Left colon (tissue), 2 donors: ENCODE measurements at regions not wholly inside any gene's neighbourhood (a gene's known extent, or its start where the extent isn't known, plus 50 kb on each side); places are given as distances from the start of the nearest gene placed in this dataset.
"Not testable (repeated sequence)": the region's sequence is repeated elsewhere in the genome, so short reads cannot be mapped to it uniquely, and the experiment has no call there.

ENCODE experiments used
- ATAC-seq: fragments of 200-7000 bp; cut with Tn5 transposase; one replicate; pipeline ENCODE4 v1.9.1; 2020; ENCODE audit warnings: mild to moderate bottlenecking, moderate library complexity
- DNase-seq, 2 donors: peaks; one replicate each; pipeline ENCODE4 v3.0.0-alpha.2; 2020
- intact Hi-C, 2 donors: fragments of 100-400 bp; cut with DNase I in 1 of 2; cut with micrococcal nuclease in 1 of 2; formaldehyde crosslinking; loops; one replicate each; pipeline versions ENCODE4 v1.11.2 to v1.14.0; 2022; cut with DNase I, micrococcal nuclease
- donor health status: DM: no; HTN: no; CAD: no.
- donor health status: DM: yes; HTN: yes; CAD: no.

DNA sequence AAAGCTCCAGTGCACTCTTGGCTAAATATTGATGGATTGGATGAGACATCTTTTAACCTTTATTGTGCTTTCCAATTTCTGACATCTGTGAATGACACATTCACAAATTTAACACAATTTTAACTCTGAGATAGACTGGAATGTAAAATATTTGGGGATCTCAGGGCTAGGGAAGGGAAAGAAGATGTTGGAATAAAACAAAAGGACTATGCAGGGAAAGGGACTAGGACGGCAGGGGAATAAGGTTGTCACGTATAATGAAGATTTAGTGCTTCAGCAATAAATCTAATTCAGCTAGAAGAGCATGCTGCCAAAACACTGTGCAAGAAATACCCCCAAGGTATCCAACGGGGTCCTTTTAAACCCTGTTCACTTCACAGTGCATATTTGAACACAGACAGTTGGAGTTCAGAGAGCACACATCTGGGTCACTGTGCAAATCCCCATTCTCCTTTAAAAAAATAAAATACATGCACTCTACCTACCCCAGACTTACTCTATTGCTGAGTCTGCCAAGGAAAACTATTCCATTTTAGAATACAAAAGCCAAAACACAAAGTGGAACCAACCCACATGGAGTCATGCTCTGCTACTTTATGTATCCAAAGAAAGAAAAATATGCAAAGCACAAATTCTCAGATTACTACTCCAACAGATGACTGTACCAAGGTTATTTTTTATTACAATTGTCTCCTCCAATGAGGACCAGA is 151.0 kb upstream of the RSPO3 start:
- intact Hi-C loops: no loop called here
- ATAC-seq: no peak
- DNase-seq: no peak

DNA sequence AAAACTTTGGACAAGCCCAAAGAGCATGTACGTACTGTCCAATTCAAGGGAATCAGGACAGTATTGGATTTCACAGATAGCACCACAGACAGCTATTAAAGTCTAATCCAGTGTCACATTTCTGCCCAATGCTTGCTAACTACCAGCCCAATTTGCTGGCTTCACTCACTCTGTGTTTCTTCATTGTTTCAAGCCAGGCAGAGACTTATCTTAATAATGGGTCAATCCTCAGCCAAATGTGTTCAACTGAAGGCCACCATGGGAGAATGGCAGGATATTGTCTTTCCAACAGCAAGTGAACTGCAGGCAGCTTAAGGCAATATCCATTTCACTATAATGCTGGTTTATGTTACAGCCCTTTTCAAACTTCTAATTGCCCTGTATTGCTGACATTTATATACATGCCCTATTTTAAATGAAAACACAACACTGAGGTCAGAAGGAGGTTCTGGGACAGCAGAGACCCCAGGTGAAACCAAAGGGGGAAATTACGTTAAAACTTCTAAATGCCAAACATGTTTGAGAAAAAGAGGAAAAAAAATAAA is 142.1 kb upstream of the RSPO3 start:
- ATAC-seq: no peak
- intact Hi-C loops: no loop called here
- no peak for DNase-seq

- ATAC-seq (no peak), DNase-seq (no peak)
- intact Hi-C loops: no loop called here
Measured at GRCh38 chr6:126983779-126984178, 134.7 kb upstream of the RSPO3 start.

- intact Hi-C loops, DNase-seq, ATAC-seq: not testable (repeated sequence)
Measured at GRCh38 chr6:126988125-126988524, 130.3 kb upstream of the RSPO3 start.

DNA sequence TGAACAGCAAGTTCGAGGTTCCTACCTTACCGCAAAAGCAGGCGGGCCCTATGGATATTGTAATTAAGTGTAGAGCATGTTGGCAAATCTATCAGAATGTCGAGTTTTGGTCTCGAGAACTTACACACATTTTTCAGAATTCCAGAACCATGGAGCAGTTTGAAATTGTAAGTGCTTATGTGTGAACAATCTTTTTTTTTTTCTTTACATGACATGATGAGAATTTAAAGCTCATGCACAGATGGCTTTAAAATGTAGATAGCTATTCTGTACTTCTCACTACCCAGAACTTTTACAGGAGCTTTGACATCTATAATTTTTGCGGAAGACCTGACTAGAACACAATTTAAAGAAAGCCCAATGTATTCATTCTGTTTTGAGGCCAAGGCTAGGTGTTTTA is 117.8 kb upstream of the RSPO3 start:
- no peak for ATAC-seq
- DNase-seq: no peak
- intact Hi-C loops: no loop called here

DNA sequence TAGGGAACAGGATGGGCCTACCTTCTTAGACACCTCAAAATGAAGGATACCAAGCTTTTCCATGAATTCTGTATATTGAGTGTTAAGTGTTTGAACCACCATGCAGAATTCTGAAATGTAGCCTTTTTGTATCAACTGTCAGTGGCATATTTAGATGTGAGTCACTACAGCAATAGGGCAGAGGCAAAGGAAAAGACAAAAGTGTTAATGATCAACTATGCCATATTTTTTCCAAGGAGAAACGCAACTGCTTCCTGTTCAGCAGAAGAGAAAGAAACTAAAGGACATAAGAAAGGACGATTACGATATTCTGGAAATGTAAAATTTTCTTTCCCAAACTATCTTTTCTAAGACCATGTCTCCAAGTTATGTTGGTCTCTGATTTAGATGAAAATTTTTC is 104.6 kb upstream of the RSPO3 start:
- DNase-seq (no peak), ATAC-seq (peak; percentile 77)
- intact Hi-C loops: no loop called here

DNA sequence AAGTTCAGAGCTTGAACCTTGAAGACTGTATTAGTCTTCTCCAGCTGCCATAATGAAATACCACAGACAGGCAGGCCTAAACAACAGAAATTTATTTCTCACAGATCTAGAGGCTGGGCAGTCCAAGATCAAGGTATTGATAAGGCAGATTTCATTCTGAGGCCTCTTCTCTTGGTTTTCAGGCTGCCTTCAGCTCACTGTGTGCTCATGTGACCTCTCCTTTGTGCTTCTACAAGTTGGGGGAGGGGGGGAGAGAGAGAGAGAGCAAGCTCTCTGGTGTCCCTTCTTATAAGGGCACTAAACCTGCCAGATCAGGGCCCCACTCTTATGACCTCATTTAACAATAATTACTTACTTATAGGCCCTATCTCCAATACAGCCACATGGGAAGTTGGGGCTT is 102.6 kb upstream of the RSPO3 start:
- ATAC-seq: no peak
- DNase-seq: no peak
- intact Hi-C loops: no loop called here

DNA sequence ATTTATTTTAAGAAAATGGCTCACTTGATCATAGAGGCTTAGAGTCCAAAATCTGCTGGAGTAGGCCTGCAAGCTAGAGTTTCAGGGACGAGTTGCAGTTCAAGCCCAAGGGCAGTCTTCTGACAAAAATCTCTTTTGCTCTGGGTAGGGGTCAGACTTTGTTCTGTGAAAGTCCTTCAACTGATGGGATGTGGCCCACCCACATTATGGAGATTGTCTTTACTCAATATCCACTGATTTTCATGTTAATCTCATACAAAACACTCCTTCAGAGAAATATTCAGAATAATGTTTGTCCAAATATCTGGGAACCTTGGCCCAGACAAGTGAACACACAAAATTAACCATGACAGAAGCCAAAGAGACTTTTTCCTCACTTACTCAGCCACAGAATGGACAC is 98.6 kb upstream of the RSPO3 start:
- DNase-seq: no peak
- intact Hi-C loops: no loop called here
- ATAC-seq: no peak

DNA sequence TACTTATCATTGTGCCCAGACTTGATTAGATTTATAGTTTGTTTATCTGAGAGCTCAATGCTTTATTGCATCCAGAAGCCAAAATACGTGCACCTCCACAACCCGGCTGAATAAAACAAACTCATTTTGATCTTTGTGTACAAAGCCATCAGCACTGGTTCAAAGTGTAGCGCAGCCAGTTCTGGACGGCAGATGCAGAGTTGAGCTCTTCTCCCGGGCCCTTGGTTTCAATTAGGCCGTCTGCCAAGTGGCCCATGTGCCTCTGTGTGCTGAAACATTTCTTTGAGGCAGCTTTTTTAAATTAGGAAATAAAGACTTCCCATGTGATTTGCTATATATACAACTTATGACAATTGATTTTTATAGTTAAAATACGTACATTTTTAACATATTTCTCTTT is 96.2 kb upstream of the RSPO3 start:
- ATAC-seq (peak; percentile 89), DNase-seq (peak; percentile 52 to 53)
- intact Hi-C loops: no loop called here

GRCh38 chr6:127023001-127023778 is 95.3 kb upstream of the RSPO3 start:
- ATAC-seq (peak; percentile 68), DNase-seq (no peak)
- intact Hi-C loops: no loop called here

DNA sequence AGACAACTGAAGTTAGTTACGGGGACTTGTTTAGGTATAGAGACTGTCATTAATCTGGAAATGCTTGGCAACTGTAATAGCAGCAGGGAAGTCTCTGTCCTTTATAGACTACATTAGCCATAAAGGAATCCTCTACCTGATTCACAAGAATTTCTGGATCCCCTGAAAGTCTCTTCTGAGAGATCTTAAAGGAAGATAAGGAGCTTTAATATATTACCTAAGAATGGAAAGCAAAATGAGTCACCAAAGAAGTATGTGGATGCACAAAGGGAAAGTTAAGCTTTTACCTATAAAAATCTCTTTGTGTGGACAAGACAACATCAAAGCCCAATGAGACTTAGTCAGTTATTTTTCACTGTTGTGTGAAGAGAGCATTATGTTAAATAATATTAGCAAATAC is 92.2 kb upstream of the RSPO3 start:
- intact Hi-C loops: no loop called here
- DNase-seq: no peak
- ATAC-seq: no peak

DNA sequence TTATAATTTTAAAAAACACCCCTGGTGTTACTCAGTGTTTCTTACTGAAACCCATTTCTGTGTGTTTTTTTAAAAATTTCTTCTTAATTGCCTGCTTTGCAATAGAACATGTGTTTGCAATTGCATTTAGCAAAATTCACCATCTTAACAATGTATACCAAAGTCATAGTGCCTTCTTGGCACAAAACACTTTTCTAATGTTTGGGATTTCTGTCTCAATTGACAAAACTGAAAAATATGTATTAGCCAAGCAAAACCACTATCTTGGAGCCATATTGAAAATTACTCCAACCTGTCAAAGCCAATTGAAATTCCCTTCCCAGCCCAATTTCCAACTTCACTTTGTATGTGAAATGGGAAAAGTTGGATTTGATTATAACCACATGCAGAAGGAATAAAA is 88.4 kb upstream of the RSPO3 start:
- intact Hi-C loops: no loop called here
- DNase-seq: no peak
- no peak for ATAC-seq

- intact Hi-C loops: no loop called here
- DNase-seq (no peak), ATAC-seq (no peak)
Measured at GRCh38 chr6:127030836-127031235, 87.6 kb upstream of the RSPO3 start.

DNA sequence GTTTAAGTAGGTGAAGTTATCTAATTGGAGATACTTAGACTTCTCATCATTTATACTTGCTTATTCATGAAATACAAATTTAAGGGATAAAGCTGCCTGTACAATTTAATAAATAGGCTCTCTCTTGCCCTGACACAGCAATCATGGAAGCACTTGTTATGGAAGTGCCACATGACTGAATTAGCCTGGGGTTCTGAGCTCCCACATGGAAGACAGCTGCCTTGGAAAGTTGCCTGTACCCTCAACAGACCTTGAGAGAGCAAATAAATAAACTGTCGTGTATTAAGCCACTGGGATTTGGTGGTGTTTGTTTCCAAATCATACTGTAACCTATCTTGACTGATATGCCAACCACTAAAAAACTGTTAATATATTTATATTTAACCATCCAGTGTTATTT is 87.0 kb upstream of the RSPO3 start:
- DNase-seq (no peak), ATAC-seq (no peak)
- intact Hi-C loops: no loop called here

GRCh38 chr6:127032971-127033370 is 85.5 kb upstream of the RSPO3 start:
- intact Hi-C loops: no loop called here
- no peak for ATAC-seq
- no peak for DNase-seq

DNA sequence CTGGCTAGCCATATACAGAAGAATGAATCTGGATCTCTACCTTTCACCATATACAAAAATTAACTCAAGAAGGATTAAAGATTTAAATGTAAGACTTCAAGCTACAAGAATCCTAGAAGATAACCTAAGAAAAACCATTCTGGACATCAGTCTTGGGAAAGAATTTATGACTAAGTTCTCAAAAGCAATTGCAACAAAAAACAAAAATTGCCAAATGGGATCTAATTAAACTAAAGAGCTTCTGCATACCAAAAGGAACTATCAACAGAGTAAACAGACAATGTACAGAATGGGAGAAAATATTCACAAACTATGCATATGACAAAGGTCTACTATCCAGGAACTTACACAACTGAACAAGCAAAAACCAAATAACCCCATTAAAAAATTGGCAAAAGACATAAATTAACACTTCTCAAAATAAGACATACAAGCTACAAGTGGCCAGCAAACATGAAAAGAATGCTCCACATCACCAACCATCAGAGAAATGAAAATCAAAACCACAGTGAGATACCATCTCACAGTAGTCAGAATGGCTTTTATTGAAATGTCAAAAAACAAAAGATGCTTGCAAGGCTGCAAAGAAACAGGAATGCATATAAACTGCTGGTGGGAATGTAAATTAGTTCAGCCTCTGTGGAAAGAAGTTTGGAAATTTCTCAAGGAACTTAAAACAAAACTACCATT is 66.8 kb upstream of the RSPO3 start:
- intact Hi-C loops: no loop called here
- DNase-seq: no peak
- no peak for ATAC-seq

DNA sequence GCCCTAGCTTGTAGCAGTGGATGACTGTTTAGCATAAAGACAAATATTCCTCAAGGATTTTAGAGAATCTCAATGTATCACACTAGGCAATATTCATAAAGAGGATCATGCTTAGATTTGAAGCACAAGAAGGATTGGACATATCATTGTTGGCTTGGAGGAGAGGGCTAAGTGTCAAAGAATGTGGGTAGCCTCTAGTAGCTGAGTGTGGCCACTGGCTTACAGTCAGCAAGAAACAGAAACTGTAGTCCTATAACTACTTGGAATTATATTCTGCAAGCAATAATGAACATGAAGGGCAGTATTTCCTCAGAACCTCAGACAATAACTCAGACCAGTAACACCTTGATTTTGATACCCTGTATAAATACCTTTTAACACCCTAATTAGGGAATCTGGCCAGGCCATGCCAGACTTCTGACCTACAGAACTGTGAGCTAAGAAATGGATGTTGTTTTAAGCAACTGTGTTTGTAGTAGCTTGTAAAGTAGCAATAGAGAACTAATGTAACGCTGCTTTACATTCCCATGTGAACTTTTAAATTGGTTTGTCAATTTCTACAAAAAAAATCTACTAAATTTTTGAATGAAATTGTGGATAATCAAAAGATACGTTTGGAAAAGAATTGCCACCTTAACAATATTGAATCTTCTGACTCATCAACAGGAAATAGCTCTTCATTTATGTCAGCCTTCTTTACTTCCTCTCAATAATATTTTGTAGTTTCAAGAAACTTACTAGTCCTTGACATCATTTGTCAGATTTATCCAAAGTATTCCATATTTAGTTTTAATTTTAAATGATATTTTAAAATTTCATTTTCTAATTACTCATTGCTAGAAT is 65.2 kb upstream of the RSPO3 start:
- ATAC-seq (no peak), DNase-seq (no peak)
- intact Hi-C loops: no loop called here

DNA sequence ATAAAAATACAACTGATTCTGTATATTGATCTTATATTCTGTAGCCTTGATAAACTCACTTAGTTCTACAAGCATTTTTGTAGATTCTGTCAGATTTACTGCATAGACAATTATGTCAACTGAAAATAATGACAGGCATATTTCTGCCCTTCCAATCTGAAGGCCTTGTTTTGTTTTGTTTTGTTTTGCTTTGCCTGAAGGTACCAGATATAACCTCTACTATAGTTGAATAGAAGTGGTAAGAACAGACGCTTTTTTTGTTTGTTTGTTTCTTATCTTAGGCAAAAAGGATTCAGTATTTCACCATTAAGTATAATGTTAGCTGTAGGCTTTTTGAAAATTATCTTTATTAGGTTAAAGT is 64.6 kb upstream of the RSPO3 start:
- no peak for ATAC-seq
- intact Hi-C loops: no loop called here
- DNase-seq: no peak

- ATAC-seq (no peak), DNase-seq (no peak)
- intact Hi-C loops: no loop called here
Measured at GRCh38 chr6:127058027-127058426, 60.4 kb upstream of the RSPO3 start.
